HCT116 (cell line): ENCODE measurements at regions not wholly inside any gene's neighbourhood (a gene's known extent, or its start where the extent isn't known, plus 50 kb on each side); places are given as distances from the start of the nearest gene placed in this dataset.
"Not testable (repeated sequence)": the region's sequence is repeated elsewhere in the genome, so short reads cannot be mapped to it uniquely, and the experiment has no call there.

Experiments used
- ATAC-seq: fragments of 200-7000 bp; cut with Tn5 transposase; 2 replicates; pipeline ENCODE4 v1.9.1; 2020; ENCODE audit warnings: mild to moderate bottlenecking, moderate library complexity
- BruUV-seq: library from RNA; stranded (reverse); fragments of 400-500 nt; replicated peaks from 2 replicates; lab custom pipeline; 2021; lab: Mats Ljungman, UMichigan
- CTCF ChIA-PET: fragments of 300-600 bp; sonication (Branson Sonifier 250); formaldehyde crosslinking; loops from one replicate; lab custom pipeline; 2021; ENCODE audit warnings: antibody characterized with exemption; lab: Charles Lee
- POLR2A ChIA-PET: fragments of 300-600, 350-600 bp; sonication (Branson Sonifier 250); formaldehyde crosslinking; loops from one replicate; lab custom pipeline; 2021; ENCODE audit warnings: antibody characterized with exemption; lab: Charles Lee
- RAD21 ChIA-PET, 2 experiments: fragments of 300-600 bp; sonication (Branson Sonifier 250); formaldehyde crosslinking; loops; one replicate each; lab custom pipeline; 2023; ENCODE audit warnings: low total read pairs in 2 of 2; ENCODE audit not compliant: uncharacterized antibody in 2 of 2, unreplicated experiment in 2 of 2, low non-redundant PET in 1 of 2; lab: Charles Lee
- DNase-seq: peaks from one replicate; pipeline ENCODE4 v3.0.0-alpha.2; 2010; ENCODE audit warnings: low read depth, low spot score
- H2AFZ ChIP-seq: fragments of 200-600 bp; shearing (Covaris generic), sonication (generic); 2 replicates; pipeline ENCODE4 v1.6.1; 2017; ENCODE audit warnings: low read depth, mixed run types, mixed read lengths, antibody characterized with exemption, low read length; ENCODE audit not compliant: poor library complexity, severe bottlenecking
- H3K27ac ChIP-seq: 2 replicates; pipeline ENCODE4 v1.5.1; 2012; ENCODE audit warnings: low read depth, low read length
- H3K27me3 ChIP-seq: fragments of 200-600 bp; sonication (generic); 2 replicates; pipeline ENCODE4 v1.6.1; 2016; ENCODE audit warnings: mixed run types, low read length, mixed read lengths; ENCODE audit not compliant: insufficient read depth
- H3K36me3 ChIP-seq, 2 experiments: fragments of 200-500 bp in 1 of 2; fragments of 200-600 bp in 1 of 2; sonication (Bioruptor generic) in 1 of 2; sonication (generic) in 1 of 2; 2 replicates each; pipeline versions ENCODE4 v1.5.1 to v1.6.1; 2014 to 2016; ENCODE audit warnings: low read length in 2 of 2, inconsistent platforms in 1 of 2, mixed read lengths in 1 of 2, mixed run types in 1 of 2; ENCODE audit not compliant: insufficient read depth in 2 of 2, control insufficient read depth in 1 of 2
- H3K4me1 ChIP-seq, 2 experiments: fragments of 200-600 bp in 1 of 2; sonication (generic) in 1 of 2; 2 replicates each; pipeline versions ENCODE4 v1.5.1 to v1.6.1; 2012 to 2017; ENCODE audit warnings: low read length in 2 of 2, inconsistent platforms in 1 of 2, mild to moderate bottlenecking in 1 of 2, mixed read lengths in 1 of 2, mixed run types in 1 of 2, moderate library complexity in 1 of 2; ENCODE audit not compliant: insufficient read depth in 2 of 2, control insufficient read depth in 1 of 2
- H3K4me2 ChIP-seq: fragments of 200-600 bp; sonication (generic); 2 replicates; pipeline ENCODE4 v1.6.1; 2017; ENCODE audit warnings: mixed run types, low read length, mixed read lengths
- H3K4me3 ChIP-seq, 2 experiments: fragments of 200-600 bp in 1 of 2; sonication (generic) in 1 of 2; replicated peaks in 1 of 2; 2 replicates each; pipeline ENCODE4 v1.5.1; 2011 to 2016; ENCODE audit warnings: low read length in 2 of 2, control low read depth in 1 of 2, low read depth in 1 of 2, mild to moderate bottlenecking in 1 of 2, mixed read lengths in 1 of 2, mixed run types in 1 of 2
- H3K79me2 ChIP-seq: fragments of 200-600 bp; sonication (generic); 2 replicates; pipeline ENCODE4 v1.6.1; 2017; ENCODE audit warnings: mild to moderate bottlenecking, mixed run types, low read length, moderate library complexity, mixed read lengths; ENCODE audit not compliant: insufficient read depth
- H3K9ac ChIP-seq: fragments of 200-600 bp; sonication (generic); 2 replicates; pipeline ENCODE4 v1.6.1; 2016; ENCODE audit warnings: low read length, mixed read lengths
- H3K9me2 ChIP-seq: fragments of 200-600 bp; sonication (generic), shearing (Covaris generic); 2 replicates; pipeline ENCODE4 v1.6.1; 2017; ENCODE audit warnings: mixed run types, mild to moderate bottlenecking, moderate library complexity; ENCODE audit not compliant: insufficient read depth
- H3K9me3 ChIP-seq, 2 experiments: fragments of 200-500 bp in 1 of 2; fragments of 200-600 bp in 1 of 2; sonication (Bioruptor generic) in 1 of 2; sonication (generic) in 1 of 2; 2 replicates each; pipeline ENCODE4 v1.6.1; 2014 to 2017; ENCODE audit warnings: low read length in 2 of 2, mixed read lengths in 2 of 2, inconsistent platforms in 1 of 2, low read depth in 1 of 2, mild to moderate bottlenecking in 1 of 2, mixed run types in 1 of 2, moderate library complexity in 1 of 2; ENCODE audit not compliant: control insufficient read depth in 1 of 2, insufficient read depth in 1 of 2
- H4K20me1 ChIP-seq: fragments of 200-600 bp; sonication (generic), shearing (Covaris generic); 2 replicates; pipeline ENCODE4 v1.6.1; 2017; ENCODE audit warnings: mixed run types, mild to moderate bottlenecking, moderate library complexity; ENCODE audit not compliant: insufficient read depth
- CEBPB ChIP-seq: IDR thresholded peaks from 2 replicates; pipeline ENCODE4 v1.6.1; 2012; ENCODE audit warnings: low read depth
- CTCF ChIP-seq, 3 experiments: fragments of 200-600 bp in 1 of 3; sonication (generic) in 1 of 3; IDR thresholded peaks in 2 of 3; conservative IDR thresholded peaks in 1 of 3; 2 replicates each; pipeline ENCODE4 v1.5.1; 2012 to 2017; ENCODE audit warnings: low read depth in 2 of 3, low read length in 2 of 3, antibody characterized with exemption in 1 of 3, borderline replicate concordance in 1 of 3, control low read depth in 1 of 3, mild to moderate bottlenecking in 1 of 3, mixed read lengths in 1 of 3, mixed run types in 1 of 3, moderate library complexity in 1 of 3; ENCODE audit not compliant: insufficient read depth in 1 of 3
- ELF1 ChIP-seq: IDR thresholded peaks from 2 replicates; pipeline ENCODE4 v1.6.1; 2012; ENCODE audit warnings: low read depth, borderline replicate concordance
- FOSL1 ChIP-seq: IDR thresholded peaks from 2 replicates; pipeline ENCODE4 v1.6.1; 2012; ENCODE audit warnings: low read depth
- JUND ChIP-seq: IDR thresholded peaks from 2 replicates; pipeline ENCODE4 v1.6.1; 2012
- POLR2A ChIP-seq: IDR thresholded peaks from 2 replicates; pipeline ENCODE4 v1.7.0; 2011; ENCODE audit warnings: borderline replicate concordance; ENCODE audit not compliant: insufficient read depth, insufficient read length; ENCODE audit errors: extremely low read depth
- RAD21 ChIP-seq: IDR thresholded peaks from 2 replicates; pipeline ENCODE4 v1.6.1; 2012; ENCODE audit warnings: low read depth, mild to moderate bottlenecking
- SP1 ChIP-seq: IDR thresholded peaks from 2 replicates; pipeline ENCODE4 v1.6.1; 2012; ENCODE audit warnings: low read depth
- intact Hi-C: fragments of 100-400 bp; cut with micrococcal nuclease; formaldehyde crosslinking; loops from 2 replicates; pipeline ENCODE4 v1.10.0; 2022

GRCh38 chr18:77344786-77345500, 95.3 kb downstream of the GALR1 start:
- ATAC-seq (no peak), DNase-seq (no peak)
- BruUV-seq, result no TSS peak
- POLR2A ChIA-PET, result no interaction called here
- Histone ChIP-seq H3K9ac (no peak overlapping the region), H2AFZ (no peak overlapping the region), H3K36me3 (no peaks in the 10 kb centered on the region), H3K4me1 (no peaks in the 10 kb centered on the region), H4K20me1 (no peaks in the 10 kb centered on the region), H3K27me3 (no peaks in the 10 kb centered on the region), H3K9me3 (no peaks in the 10 kb centered on the region), H3K4me3 (no peak overlapping the region), H3K4me2 (no peak overlapping the region), H3K9me2 (no peaks in the 10 kb centered on the region), H3K79me2 (no peaks in the 10 kb centered on the region), H3K27ac (no peak overlapping the region)
- intact Hi-C loops, result no loop called here
- TF ChIP-seq SP1, result no peak
- no peak for TF ChIP-seq JUND
- no peak for TF ChIP-seq ELF1
- TF ChIP-seq FOSL1, result no peak
- TF ChIP-seq CTCF (IDR thresholded peaks at IDR 0.05 in 2 of 3, conservative IDR thresholded peaks at IDR 0.05 in 1 of 3; ENCODE audit: borderline replicate concordance in 1 of 3, insufficient read depth in 1 of 3, low read depth in 2 of 3, low read length in 2 of 3), result no peak
- no peak for TF ChIP-seq POLR2A
- no peak for TF ChIP-seq CEBPB
- CTCF ChIA-PET, result no interaction called here
- RAD21 ChIA-PET, result no interaction called here

GRCh38 chr18:77346208-77346810, 96.7 kb downstream of the GALR1 start:
- H3K79me2 ChIP-seq, result no peaks in the 10 kb centered on the region
- RAD21 ChIA-PET, result no interaction called here

GRCh38 chr18:77353349-77353748, 103.7 kb downstream of the GALR1 start:
- H3K9me2 ChIP-seq, CTCF ChIA-PET, intact Hi-C loops, POLR2A ChIA-PET, H3K9me3 ChIP-seq, H3K36me3 ChIP-seq, H3K9ac ChIP-seq, H2AFZ ChIP-seq, H3K4me2 ChIP-seq, H3K4me1 ChIP-seq, ATAC-seq, H3K4me3 ChIP-seq, BruUV-seq, DNase-seq, H3K27ac ChIP-seq, H4K20me1 ChIP-seq, RAD21 ChIA-PET, H3K27me3 ChIP-seq, H3K79me2 ChIP-seq: not testable (repeated sequence)

More at GRCh38 chr18:77346208-77346810, 96.7 kb downstream of the GALR1 start:
- no peaks in the 10 kb centered on the region for H3K36me3 ChIP-seq
- no peaks in the 10 kb centered on the region for H4K20me1 ChIP-seq
- H3K9ac ChIP-seq, result no peak overlapping the region
- no peak overlapping the region for H3K27ac ChIP-seq
- H3K27me3 ChIP-seq, result no peaks in the 10 kb centered on the region
- H3K4me1 ChIP-seq, result no peaks in the 10 kb centered on the region
- no peaks in the 10 kb centered on the region for H3K9me2 ChIP-seq
- ChIA-PET POLR2A (no interaction called here), CTCF (no interaction called here)
- no peak for ATAC-seq
- TF ChIP-seq FOSL1 (no peak), RAD21 (no peak)
- no peak overlapping the region for H3K4me2 ChIP-seq
- intact Hi-C loops, result no loop called here
- no peak for DNase-seq
- BruUV-seq, result no TSS peak
- no peak overlapping the region for H2AFZ ChIP-seq
- H3K4me3 ChIP-seq, result no peak overlapping the region
- no peaks in the 10 kb centered on the region for H3K9me3 ChIP-seq
